ENCODE measurements at regions not wholly inside any gene's neighbourhood (a gene's known extent, or its start where the extent isn't known, plus 50 kb on each side); places are given as distances from the start of the nearest gene placed in this dataset.

GRCh38 chr7:155145477-155146255, 75.5 kb downstream of the HTR5A start:
- TF ChIP-seq CTCF (IDR thresholded peaks at IDR 0.05) (no peak), EP300 (IDR thresholded peaks at IDR 0.05) (no peak)
